Stimulated activated CD4-positive, alpha-beta T cell treated with anti-CD3 and anti-CD28 coated beads, TNF-alpha, amount 100 ng/mL, for 24 hours (primary cell): ENCODE measurements at regions not wholly inside any gene's neighbourhood (a gene's known extent, or its start where the extent isn't known, plus 50 kb on each side); places are given as distances from the start of the nearest gene placed in this dataset.

Experiments
- DNase-seq, 3 experiments: peaks; one replicate each; pipeline ENCODE4 v3.0.0-alpha.2; 2020; ENCODE audit warnings: low read depth in 3 of 3

GRCh38 chr21:25329227-25329825 is 278.0 kb downstream of the MRPL39 start:
- no peak for DNase-seq

- no peak for DNase-seq
Observed at GRCh38 chr21:25328736-25329135, 278.5 kb downstream of the MRPL39 start.

- no peak for DNase-seq
Observed at GRCh38 chr21:25326181-25326580, 281.1 kb downstream of the MRPL39 start.

- DNase-seq: no peak
Observed at GRCh38 chr21:25324666-25325065, 282.6 kb downstream of the MRPL39 start.

- no peak for DNase-seq
Observed at GRCh38 chr21:25323356-25323949, 283.8 kb downstream of the MRPL39 start.

- DNase-seq: no peak
Observed at GRCh38 chr21:25314247-25314646, 293.0 kb downstream of the MRPL39 start.

GRCh38 chr21:25313829-25314228 is 293.5 kb downstream of the MRPL39 start:
- no peak for DNase-seq

GRCh38 chr21:25307489-25307888 is 299.8 kb downstream of the MRPL39 start:
- no peak for DNase-seq

GRCh38 chr21:25304611-25305010 is 302.7 kb downstream of the MRPL39 start:
- DNase-seq: no peak

GRCh38 chr21:25300632-25301031 is 306.6 kb downstream of the MRPL39 start:
- DNase-seq: no peak

GRCh38 chr21:25298512-25299491 is 308.5 kb downstream of the MRPL39 start:
- DNase-seq: no peak

GRCh38 chr21:25297117-25297516 is 310.2 kb downstream of the MRPL39 start:
- no peak for DNase-seq

- no peak for DNase-seq
Observed at GRCh38 chr21:25296252-25296651, 311.0 kb downstream of the MRPL39 start.

GRCh38 chr21:25292396-25292795 is 314.9 kb downstream of the MRPL39 start:
- DNase-seq: no peak

- DNase-seq: no peak
Observed at GRCh38 chr21:25283720-25284119, 323.6 kb downstream of the MRPL39 start.

- no peak for DNase-seq
Observed at GRCh38 chr21:25281134-25281533, 326.1 kb downstream of the MRPL39 start.

- DNase-seq: no peak
Observed at GRCh38 chr21:25280061-25280460, 327.2 kb downstream of the MRPL39 start.

GRCh38 chr21:25273959-25274358 is 333.3 kb downstream of the MRPL39 start:
- no peak for DNase-seq

- no peak for DNase-seq
Observed at GRCh38 chr21:25254491-25255174, 352.6 kb downstream of the MRPL39 start.

- DNase-seq: no peak
Observed at GRCh38 chr21:25246546-25246945, 360.7 kb downstream of the MRPL39 start.

- no peak for DNase-seq
Observed at GRCh38 chr21:25244735-25245134, 362.5 kb downstream of the MRPL39 start.

- no peak for DNase-seq
Observed at GRCh38 chr21:25243808-25244207, 363.5 kb downstream of the MRPL39 start.
